SIG-M5 treated with dmso at 0.1 percent for 504 hours (cell line): ENCODE measurements at regions not wholly inside any gene's neighbourhood (a gene's known extent, or its start where the extent isn't known, plus 50 kb on each side); places are given as distances from the start of the nearest gene placed in this dataset.

ENCODE experiments used
- DNase-seq: peaks from one replicate; lab custom pipeline; 2025; ENCODE audit not compliant: unreplicated experiment; lab: John Stamatoyannopoulos, UW

GRCh38 chr15:70180186-70180875 is 82.6 kb upstream of the TLE3 start:
- DNase-seq: no peak

DNA sequence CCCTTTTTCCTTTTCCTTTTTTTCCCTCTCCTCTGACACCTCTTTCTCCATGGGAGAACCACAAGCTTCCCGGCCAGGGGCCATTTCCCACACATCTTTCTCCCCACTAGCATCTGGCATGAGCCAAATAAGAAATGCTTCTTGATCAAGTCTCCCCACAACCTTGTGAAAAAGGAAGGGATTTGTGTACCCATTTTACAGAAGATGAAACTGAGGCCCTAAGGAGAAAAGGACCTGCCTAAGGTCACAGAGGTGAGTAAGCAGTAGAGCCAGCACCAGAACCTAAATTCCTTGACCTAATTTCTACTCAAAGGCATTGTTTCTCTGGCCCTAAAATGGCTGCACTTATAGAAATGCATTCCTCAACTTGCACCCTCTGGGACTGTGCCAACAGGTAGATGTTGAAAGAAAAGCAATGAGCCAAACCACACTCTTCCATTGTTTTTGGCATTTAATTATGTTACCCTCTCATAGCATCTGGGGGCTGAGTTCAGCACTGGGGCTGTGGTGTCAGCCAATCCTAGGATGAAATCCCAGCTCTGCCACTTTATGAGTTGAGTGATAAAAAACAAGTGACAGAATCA is 81.7 kb upstream of the TLE3 start:
- DNase-seq: no peak

- DNase-seq: no peak
Observed at GRCh38 chr15:70178335-70179084, 80.8 kb upstream of the TLE3 start.

GRCh38 chr15:70172566-70173225 is 75.0 kb upstream of the TLE3 start:
- DNase-seq: no peak

GRCh38 chr15:70172124-70172523 is 74.4 kb upstream of the TLE3 start:
- DNase-seq: no peak

DNA sequence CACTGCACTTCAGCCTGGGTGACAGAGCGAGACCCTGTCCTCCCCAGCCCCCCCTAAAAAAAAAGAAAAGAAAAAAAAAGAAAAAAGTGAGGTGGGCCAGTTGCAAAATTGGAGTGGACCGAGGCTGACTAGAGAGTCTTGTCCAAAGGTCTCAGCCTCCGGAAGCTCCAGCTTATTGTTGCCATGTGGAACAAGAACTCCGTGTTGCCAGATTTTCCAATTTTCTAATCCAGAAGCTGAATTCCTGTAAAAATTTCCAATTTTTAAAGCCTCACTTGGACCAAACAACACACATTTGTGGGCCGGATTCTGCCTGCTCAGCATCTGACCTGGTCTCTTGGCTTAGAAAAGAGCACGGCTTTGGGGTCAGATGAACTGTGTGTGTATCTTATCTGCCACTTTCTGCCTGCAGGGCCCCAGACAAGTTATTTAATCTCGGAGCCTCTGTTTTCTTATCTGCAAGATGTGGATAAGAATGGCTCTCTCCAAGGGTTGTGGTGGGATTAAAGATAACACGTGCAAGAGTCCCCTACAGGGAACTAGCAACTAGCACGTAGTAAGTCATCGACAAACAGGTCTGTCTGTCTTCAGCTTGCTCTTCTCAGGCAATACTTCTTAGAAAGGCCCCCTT is 73.7 kb upstream of the TLE3 start:
- no peak for DNase-seq

- no peak for DNase-seq
Observed at GRCh38 chr15:70170096-70170699, 72.5 kb upstream of the TLE3 start.

DNA sequence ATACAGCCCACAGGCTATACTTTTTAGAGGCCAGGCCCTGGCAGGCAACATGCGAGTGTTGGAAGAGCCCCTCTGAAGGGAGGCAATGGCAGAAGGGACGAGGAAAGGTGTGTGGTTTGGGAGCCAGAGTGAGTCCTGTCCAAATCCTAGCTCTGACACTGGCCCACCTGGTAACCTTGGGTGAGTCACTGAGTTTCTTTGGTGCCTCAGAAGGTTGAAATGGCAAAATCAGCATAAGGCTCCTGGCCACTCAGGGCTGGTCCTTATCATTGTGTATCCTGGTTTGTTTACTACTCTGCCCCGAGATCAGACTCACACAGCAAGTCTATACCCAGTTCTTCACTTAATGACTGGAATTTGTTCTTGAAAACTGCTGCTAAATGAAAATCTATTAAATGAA is 71.4 kb upstream of the TLE3 start:
- no peak for DNase-seq

DNA sequence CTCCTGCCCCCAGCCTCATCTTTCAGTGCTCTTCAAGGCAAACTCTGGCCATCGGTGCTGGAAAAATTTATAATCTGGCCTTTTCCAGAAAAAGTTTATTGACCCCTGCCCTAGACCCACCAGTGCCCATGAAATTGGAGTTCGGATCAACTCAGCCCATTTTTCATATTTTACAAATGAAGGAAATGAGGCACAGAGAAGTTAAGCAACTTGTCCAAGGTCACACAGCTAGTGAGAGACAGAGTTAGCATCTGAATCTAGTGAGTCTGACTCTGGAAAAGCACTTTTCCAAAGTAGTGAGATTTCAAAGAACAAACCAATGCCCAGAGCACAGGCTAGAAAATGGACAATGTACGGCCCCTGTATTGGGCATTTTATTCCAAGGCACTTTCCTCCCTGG is 69.4 kb upstream of the TLE3 start:
- DNase-seq: no peak

GRCh38 chr15:70166506-70167087 is 68.9 kb upstream of the TLE3 start:
- DNase-seq: no peak

DNA sequence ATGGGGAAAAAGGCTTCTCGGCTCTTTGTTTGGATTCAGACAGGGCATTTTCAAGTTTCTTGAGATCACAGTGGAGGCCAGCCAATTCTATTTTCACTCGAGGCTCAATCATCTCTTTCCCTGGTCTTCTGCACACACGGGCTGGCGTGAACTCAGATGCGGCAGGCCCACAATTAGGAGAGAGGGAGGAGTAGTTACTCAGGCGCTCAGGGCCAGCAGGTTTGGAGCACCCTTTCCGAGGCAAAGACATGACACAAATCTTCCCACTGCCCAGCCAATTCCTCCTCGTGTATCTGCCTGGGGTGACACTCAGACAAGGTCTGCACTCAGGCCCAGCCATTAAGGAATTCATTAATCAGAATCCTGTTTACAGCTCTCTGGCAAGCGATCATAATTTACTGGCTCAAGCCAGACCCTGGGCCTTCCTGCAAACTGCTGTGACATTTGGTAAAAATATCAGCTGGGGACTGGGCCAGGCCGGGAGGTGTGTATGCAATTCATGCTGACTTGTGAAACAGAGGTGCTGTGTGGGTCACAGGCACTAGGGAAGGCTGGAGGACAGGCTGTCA is 68.1 kb upstream of the TLE3 start:
- DNase-seq: no peak

DNA sequence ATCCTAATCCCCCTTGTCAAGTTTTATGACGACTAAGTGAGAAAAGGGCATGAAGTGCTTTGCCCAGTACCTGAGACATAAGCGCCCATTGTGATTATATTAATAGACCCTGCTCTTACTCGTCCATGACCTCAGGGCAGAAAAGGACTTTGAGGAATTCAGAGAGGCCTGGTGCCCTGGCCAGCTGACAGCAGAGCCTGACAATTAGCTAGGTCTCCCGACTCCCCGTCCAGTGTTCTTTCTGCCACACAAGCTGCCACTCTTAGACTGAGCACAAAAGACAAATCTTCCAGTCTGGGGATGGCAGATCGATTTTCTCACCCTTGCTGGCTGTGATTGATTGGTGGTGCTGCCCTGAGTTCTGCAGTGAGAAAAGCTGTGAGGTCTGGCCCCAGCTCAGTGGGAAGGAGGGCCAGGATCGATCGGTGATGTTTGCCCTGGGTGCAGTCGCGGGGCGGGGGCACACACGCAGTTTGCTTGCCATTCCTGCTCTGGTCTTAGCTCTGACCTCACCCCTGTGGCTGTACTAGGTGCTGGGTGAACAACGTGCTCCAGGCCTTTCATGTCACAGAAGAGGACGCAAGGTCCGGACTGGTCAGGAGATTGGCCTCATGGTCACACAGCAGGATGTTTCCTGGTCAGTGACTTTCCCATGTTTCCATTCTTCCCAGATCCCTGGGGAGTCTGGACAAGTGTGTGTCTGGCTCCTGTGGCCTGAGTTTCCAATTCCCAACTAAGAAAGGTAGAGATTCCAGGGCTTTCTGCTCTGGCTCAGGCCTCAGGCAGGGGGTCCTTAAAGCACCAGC is 67.4 kb upstream of the TLE3 start:
- no peak for DNase-seq

GRCh38 chr15:70164156-70164900 is 66.6 kb upstream of the TLE3 start:
- DNase-seq: no peak

DNA sequence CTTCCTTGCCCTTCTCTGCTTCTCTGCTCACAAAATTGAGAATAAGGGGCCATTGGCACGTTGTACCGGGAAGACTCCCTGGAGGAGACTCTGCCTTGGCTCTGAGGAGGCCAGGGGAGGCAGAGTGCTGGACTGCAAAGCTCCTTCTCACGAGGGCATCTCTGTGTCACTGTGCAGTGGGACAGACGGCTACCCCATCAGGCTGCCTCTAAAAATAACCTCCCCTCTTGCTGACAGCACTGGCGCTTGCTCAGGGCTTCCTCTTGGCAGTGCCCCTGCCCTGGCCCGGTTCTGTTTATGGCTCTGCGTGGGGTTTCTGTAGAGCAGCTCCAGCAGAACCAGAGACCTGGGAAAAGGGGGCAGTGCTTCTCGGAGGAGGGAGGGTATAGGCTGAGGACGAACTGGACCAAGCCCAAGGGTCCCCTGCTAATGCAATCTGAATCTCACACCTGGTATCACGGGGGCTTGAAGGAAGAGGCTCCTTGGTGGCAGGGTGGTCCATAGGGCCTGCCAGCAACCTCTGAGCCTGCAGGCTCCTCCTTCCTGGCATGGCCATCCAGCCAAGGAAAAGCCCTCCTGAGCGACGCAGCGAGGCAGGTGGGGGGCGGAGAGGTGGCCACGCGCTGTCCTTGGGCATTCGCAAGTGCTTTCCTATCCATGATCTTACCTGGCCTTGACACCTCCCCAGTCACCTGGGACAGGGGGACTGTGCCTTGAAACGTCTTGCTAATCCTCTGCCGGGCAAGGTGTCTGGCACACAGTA is 63.3 kb upstream of the TLE3 start:
- DNase-seq: no peak

- no peak for DNase-seq
Observed at GRCh38 chr15:70160267-70160666, 62.5 kb upstream of the TLE3 start.

DNA sequence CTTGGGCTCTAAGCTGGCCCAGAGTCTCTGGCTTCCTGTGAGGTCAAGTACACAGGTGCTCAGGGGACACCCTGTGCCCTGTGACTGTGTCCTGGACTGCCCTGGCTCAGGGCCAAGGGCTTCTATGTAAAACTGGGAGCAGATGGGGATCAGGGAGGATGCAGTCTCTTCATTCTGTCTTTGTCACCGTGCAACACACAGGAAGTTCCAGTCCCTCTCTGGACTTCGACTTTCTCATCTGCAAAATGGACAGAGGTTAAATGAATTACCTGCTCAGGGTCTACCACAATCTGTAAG is 61.9 kb upstream of the TLE3 start:
- DNase-seq: no peak

GRCh38 chr15:70159001-70159712 is 61.4 kb upstream of the TLE3 start:
- DNase-seq: no peak
